PC-9 (cell line): ENCODE measurements at regions not wholly inside any gene's neighbourhood (a gene's known extent, or its start where the extent isn't known, plus 50 kb on each side); places are given as distances from the start of the nearest gene placed in this dataset.

Source experiments
- EZH2 ChIP-seq: fragments of 200-600 bp; sonication (generic); IDR thresholded peaks from 2 replicates; pipeline ENCODE4 v1.8.0; 2017; ENCODE audit warnings: antibody characterized with exemption, low read depth
- TF ChIP-seq, protein P1 (sequence below): fragments of 200-600 bp; sonication (generic); conservative IDR thresholded peaks from 2 replicates; pipeline ENCODE4 v1.6.1; 2017; ENCODE audit warnings: mixed run types, antibody characterized with exemption, mild to moderate bottlenecking, moderate library complexity

GRCh38 chr13:82330499-82330898 is 1551.8 kb downstream of the SLITRK1 start:
- TF ChIP-seq EZH2, result no peak
- TF ChIP-seq, protein P1, sequence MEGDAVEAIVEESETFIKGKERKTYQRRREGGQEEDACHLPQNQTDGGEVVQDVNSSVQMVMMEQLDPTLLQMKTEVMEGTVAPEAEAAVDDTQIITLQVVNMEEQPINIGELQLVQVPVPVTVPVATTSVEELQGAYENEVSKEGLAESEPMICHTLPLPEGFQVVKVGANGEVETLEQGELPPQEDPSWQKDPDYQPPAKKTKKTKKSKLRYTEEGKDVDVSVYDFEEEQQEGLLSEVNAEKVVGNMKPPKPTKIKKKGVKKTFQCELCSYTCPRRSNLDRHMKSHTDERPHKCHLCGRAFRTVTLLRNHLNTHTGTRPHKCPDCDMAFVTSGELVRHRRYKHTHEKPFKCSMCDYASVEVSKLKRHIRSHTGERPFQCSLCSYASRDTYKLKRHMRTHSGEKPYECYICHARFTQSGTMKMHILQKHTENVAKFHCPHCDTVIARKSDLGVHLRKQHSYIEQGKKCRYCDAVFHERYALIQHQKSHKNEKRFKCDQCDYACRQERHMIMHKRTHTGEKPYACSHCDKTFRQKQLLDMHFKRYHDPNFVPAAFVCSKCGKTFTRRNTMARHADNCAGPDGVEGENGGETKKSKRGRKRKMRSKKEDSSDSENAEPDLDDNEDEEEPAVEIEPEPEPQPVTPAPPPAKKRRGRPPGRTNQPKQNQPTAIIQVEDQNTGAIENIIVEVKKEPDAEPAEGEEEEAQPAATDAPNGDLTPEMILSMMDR, result peak; percentile 73
